ENCODE measurements at regions not wholly inside any gene's neighbourhood (a gene's known extent, or its start where the extent isn't known, plus 50 kb on each side); places are given as distances from the start of the nearest gene placed in this dataset.
"Not testable (repeated sequence)": the region's sequence is repeated elsewhere in the genome, so short reads cannot be mapped to it uniquely, and the experiment has no call there.

- no peak for DNase-seq
Observed at GRCh38 chr4:13903061-13903460, 275.5 kb upstream of the BOD1L1 start.

DNA sequence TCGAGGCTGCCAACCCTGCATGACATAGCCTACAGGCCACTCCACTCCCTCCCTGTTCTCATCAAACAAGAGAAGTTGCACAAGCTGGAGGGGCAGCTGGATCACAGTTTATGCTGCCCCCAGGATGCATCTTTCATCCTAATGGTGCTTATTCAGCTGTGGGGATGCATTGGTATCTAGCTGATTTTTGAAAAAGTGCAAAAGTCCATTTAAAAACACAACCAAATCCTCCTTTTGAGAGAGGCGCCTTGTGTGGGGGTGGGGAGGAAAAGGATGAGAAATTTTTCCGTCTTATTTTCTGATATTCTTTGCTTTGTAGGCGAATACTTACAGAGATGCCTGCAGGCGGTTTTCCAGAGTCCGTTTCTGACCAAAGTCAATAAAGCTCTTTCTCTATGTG, 276.4 kb upstream of the BOD1L1 start:
- DNase-seq: no peak

DNA sequence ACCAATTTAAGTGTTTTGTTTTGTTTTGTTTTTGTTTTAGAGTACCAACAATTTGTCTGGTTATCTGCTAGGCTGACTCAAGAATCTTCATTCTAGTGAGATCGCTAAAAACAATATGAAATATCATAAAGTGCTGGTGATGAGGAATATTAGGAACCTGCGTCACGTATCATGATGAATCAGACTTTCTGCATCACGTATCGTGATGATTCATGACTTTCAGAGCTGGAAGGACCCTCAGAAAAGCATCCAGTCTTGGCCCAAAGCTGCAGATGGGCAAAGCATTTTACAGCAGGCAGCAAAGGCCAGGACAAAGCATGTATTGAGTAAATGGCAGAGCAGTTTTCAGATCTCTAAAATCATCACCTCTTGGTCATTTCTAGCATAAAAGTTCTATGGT, 278.0 kb upstream of the BOD1L1 start:
- no peak for DNase-seq

- DNase-seq: no peak
Observed at GRCh38 chr4:13906727-13907126, 279.2 kb upstream of the BOD1L1 start.

DNA sequence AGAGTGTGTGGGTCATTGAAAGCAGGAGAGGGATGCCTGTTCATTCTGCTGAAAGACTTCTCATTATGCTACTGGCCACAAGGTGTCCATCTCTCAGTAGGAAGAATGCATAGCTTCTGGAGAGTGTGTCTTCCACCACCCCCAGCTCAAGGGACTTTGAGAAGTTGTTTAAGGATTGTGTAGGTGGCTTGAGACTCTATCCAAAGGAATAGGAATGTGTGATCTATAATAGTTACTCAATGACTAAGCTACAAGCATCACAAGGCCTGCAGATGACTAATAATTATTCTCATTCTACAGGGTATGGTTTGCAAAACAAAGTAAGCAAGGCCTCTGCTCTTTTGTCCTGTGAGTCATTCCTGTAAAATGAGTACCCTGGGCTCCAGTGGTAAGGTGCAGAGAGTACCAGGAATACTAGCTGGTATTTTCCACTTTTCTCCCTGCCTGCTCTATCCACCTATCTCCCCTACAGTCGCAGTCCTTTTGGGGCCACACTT, 279.8 kb upstream of the BOD1L1 start:
- no peak for DNase-seq

- no peak for DNase-seq
Observed at GRCh38 chr4:13908455-13908854, 280.9 kb upstream of the BOD1L1 start.

DNA sequence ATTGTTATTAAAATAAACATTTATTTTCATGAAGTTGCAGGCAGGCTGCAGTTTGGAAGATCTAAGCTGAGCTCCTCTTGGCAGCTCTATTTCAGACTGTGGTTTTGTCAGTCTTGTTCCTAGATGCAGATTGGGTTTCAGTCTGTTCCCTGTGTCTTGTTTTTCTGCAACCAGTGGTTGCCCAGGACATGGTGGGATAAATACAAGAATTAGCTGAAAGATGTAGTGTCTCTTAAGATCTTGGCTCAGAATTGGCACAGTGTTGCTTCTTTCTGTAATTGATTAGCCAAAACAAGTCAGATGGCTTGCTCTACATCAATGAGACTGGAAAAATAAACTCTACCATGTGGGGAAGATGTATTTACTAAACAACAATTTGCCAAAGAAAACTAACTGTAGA, 283.0 kb upstream of the BOD1L1 start:
- DNase-seq: no peak

DNA sequence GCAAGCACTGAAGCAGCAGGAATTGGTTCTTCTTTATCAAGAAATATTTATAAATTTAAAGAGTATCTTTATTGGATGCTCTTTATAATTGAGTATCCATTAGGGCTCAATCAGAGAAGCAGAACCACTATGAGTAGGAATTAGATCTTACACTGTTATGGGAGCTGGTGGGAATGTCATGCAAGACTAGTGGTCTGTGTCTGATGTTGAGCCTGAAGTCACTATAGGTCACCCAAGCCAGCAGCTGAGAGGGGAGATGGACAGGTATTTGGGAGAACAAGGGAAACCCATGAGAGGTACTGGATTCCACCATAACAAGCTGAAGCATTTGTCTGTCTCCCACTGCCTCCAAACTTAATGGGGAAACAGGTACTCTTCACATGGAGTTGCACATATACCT, 283.7 kb upstream of the BOD1L1 start:
- DNase-seq: no peak

GRCh38 chr4:13912436-13912925, 285.0 kb upstream of the BOD1L1 start:
- no peak for DNase-seq

- DNase-seq: no peak
Observed at GRCh38 chr4:13912966-13913365, 285.4 kb upstream of the BOD1L1 start.

GRCh38 chr4:13917015-13917414, 289.5 kb upstream of the BOD1L1 start:
- DNase-seq: no peak

GRCh38 chr4:13918110-13918509, 290.6 kb upstream of the BOD1L1 start:
- no peak for DNase-seq

- no peak for DNase-seq
Observed at GRCh38 chr4:13918991-13919441, 291.5 kb upstream of the BOD1L1 start.

DNA sequence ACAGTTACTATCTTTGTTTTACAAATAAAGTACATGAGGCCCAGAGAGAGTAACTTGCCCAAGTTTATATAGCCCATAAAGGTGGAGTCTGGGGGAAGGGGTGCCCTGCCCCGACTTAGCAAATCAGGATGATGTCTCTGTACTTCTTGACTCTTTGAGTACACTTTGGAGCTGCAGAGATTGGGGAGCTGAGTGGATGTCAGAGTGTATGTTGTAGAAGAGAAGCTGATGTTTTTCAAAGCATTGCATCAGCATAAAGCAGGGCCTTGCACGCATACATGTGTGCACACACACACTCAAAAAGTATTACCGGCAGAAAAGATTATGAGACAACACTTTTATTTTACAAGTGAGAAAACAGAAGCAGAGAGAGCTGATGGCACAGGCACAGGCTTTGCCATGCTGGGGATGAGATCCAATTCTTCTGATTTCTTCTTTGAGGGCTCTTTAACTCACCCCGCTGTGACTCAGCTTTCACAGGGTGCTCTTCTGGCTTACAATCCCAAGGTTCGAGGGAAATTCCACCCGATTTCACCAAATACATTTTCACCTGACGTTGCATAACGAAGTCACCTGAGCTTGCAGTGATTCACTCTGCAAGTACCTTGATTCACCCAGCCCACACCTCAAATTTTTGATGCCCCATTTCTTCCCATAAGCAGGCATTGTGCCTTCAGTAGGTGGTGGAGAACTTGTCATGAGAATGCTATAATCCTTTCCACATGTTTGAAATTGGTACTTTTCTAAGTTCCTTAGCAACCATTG, 292.8 kb upstream of the BOD1L1 start:
- DNase-seq: no peak

DNA sequence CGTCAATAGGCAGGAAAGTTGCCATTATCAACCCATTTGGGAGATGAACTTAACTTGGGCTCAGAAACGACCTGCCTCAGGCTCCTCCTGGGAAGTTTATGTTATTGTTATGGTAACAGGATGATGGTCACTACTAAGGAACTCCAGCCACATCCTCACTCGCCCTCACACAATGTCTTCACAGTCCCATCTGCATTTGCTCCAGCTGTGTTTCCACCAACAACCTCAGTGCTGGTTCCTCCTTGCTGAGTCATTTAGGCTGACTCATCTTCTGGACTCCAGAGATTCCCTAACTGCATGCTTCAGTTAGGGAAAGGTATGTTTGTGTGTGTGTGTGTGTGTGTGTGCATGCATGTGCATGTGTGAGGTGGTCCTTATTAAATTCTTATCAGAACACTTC, 293.4 kb upstream of the BOD1L1 start:
- DNase-seq: no peak

DNA sequence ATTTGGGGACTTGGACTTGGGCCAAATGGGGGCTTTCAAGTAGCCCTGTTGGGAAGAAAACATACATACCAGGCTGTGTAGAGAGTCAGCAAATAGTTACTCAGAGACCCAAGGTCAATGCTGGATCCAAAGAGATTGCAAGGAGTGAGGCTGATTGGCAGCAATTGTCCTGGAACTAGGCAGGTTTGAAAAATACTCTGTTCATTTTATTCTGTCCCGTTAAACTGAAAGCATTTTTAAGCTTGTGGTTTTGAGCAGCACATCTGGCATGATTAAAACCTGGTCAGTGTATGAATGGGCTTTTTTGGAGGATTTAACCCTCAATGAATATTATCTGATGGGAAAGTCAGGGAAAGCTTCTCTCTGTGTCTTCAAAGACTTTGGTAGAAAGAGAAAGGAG, 294.3 kb upstream of the BOD1L1 start:
- no peak for DNase-seq

DNA sequence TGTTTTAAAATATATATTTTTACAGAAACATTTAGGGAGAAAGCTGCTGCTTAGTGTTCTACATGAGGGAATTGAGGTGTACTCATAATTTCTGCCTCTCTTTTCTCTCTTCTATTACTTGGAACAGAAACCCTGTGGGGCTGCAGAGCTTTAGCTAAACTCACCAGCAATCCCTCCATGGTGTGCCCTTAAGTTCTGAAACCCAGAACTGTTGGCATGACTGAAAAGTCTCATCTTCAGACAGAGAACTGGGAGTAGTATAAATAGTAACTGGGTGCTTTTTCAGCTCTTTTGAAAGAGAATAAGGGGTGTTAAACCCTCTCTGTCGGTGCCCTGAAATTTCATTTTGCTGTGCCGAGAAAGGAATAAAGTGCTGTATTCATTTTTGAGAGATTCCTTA, 294.9 kb upstream of the BOD1L1 start:
- DNase-seq: no peak

GRCh38 chr4:13922873-13923645, 295.5 kb upstream of the BOD1L1 start:
- no peak for DNase-seq

DNA sequence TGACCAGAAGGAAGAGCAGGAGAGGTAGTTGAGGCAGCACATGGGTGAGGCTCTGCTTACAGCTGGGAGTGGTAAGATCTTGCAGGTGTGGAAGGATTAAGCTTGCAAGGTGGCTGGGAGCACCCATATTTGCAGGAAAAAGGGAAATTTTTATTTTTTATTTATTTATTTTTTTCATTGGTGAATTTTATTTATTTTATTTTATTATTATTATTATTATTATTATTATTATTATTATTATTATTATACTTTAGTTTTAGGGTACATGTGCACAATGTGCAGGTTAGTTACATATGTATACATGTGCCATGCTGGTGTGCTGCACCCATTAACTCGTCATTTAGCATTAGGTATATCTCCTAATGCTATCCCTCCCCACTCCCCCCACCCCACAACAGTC, 297.4 kb upstream of the BOD1L1 start:
- DNase-seq: not testable (repeated sequence)

- no peak for DNase-seq
Observed at GRCh38 chr4:13928214-13928613, 300.7 kb upstream of the BOD1L1 start.

GRCh38 chr4:13930155-13930554, 302.6 kb upstream of the BOD1L1 start:
- DNase-seq: no peak

GRCh38 chr4:13933191-13933590, 305.7 kb upstream of the BOD1L1 start:
- DNase-seq: no peak

DNA sequence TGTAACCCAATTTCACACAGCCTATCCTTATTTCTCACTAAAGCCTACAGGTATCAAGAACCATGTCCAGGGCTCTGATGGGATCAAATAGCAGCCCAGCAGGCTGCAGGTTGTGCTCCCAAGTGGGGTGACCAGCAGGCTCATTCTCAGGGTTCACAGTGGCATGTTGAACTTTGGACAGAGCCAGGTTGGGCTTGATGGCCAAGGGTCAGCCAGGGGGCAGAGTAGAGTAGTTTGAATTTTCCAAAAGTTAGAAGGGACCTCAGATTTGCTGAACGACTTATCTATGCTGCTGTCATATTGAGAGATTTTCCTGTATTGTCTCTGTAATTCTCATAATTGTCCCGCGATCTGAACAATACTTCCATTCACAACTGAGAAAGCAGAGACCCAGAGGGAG, 310.8 kb upstream of the BOD1L1 start:
- DNase-seq: no peak

DNA sequence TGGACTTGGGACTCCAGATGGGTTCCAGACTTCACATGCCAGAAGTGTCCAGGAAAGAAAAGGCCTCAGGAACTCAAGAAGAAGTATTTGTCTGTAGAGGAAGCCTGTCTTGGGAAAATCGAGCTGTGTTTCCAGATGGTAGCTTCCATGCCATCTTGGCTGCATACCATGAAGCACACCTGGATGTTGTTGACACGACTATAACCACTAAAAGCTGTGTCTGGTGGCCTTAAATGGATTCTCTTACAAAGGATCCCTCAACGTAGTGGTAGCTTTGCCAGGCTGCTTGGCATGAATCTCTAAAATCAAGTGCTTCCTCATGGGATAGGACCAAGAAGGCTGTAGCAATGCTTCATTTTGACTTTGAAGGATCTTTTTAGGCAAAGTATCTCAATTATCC, 313.4 kb upstream of the BOD1L1 start:
- no peak for DNase-seq

Data from right kidney (tissue), 1 donor.